ENCODE measurements at regions not wholly inside any gene's neighbourhood (a gene's known extent, or its start where the extent isn't known, plus 50 kb on each side); places are given as distances from the start of the nearest gene placed in this dataset.

DNA sequence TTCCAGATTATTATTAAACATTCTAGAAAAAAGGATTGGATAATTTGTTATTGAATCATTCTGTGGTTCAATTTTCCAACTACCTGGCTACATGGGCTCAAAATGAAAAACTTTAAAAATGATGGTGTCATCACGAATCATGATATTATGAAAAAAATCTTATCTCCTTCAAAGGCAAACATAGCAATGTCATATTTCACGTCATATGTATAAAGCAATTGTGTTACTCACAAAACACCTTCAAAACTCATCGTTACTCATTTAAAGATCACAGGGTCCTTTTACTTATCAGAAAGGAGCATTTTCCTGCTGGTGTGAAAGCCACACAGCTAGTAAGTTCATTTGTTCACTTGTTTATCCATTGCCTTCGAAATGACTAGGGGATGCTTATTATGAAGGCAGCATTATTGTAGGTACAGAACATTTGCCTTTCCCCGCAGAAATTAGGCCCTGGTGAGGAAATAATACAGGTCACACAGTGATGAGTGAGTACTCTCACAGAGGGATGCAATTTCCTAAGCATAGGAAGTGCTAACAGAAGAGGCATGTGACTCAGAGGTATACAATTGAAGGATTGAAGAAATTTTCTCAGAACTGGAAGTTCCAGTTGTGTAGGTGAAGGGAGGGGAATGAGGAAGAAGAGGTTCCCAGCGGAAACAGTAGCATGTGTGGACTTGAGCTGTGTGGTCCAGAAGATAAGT lies 478.7 kb downstream of the INHBA start:
- TF ChIP-seq, protein P1, sequence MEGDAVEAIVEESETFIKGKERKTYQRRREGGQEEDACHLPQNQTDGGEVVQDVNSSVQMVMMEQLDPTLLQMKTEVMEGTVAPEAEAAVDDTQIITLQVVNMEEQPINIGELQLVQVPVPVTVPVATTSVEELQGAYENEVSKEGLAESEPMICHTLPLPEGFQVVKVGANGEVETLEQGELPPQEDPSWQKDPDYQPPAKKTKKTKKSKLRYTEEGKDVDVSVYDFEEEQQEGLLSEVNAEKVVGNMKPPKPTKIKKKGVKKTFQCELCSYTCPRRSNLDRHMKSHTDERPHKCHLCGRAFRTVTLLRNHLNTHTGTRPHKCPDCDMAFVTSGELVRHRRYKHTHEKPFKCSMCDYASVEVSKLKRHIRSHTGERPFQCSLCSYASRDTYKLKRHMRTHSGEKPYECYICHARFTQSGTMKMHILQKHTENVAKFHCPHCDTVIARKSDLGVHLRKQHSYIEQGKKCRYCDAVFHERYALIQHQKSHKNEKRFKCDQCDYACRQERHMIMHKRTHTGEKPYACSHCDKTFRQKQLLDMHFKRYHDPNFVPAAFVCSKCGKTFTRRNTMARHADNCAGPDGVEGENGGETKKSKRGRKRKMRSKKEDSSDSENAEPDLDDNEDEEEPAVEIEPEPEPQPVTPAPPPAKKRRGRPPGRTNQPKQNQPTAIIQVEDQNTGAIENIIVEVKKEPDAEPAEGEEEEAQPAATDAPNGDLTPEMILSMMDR (IDR thresholded peaks at IDR 0.05; ENCODE audit: insufficient read depth, low read length, poor library complexity, severe bottlenecking) = no peak
- no peak for TF ChIP-seq EZH2phosphoT487 (conservative IDR thresholded peaks at IDR 0.05; ENCODE audit: low read length)

Data from SU-DHL-6 (cell line).